ENCODE measurements at regions not wholly inside any gene's neighbourhood (a gene's known extent, or its start where the extent isn't known, plus 50 kb on each side); places are given as distances from the start of the nearest gene placed in this dataset.

DNA sequence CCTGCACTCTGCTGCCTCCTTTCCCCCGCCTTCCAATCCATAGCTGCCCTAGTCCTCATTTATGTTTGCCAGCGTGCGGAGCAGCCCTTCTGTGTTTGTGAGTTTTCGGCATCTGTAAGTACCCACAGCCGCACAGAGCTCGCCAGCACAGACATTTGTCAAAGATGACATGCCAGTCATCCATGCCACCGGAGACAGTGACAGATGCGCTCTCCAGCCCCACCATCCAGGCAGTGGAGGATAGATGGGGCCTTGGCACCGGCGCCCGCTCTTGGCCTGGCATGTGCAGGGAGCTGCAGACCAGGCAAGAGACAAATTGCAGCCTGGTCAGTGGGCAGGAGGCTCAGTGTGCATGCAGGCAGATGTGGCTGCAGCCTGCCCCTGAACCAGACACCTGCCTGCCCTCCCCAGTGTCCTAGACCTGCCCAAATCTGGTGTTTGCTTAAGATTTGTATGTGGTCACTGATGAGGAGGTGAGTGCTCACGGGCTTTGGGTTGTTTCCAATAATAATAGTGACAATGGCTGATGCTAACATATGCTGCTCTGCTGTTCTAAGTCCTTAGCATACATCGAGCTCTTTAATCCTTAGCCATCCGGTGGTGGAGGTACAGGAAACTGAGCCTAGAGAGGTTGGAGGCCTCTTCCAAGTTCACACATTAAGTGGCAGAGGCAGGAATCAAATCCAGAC, 78.1 kb downstream of the UNC5CL start:
- TF ChIP-seq POLR2AphosphoS5 (IDR thresholded peaks at IDR 0.05; ENCODE audit: low read depth, low read length) (no peak), FOXP2 (optimal IDR thresholded peaks at IDR 0.05; ENCODE audit: borderline replicate concordance, extremely low read depth, extremely low read length, insufficient read depth) (no peak), TAF1 (IDR thresholded peaks at IDR 0.05; ENCODE audit: borderline replicate concordance, insufficient read depth, low read length) (no peak), SIN3A (IDR thresholded peaks at IDR 0.05; ENCODE audit: borderline replicate concordance, insufficient read depth, low read length) (no peak)
- TF ChIP-seq, protein P1, sequence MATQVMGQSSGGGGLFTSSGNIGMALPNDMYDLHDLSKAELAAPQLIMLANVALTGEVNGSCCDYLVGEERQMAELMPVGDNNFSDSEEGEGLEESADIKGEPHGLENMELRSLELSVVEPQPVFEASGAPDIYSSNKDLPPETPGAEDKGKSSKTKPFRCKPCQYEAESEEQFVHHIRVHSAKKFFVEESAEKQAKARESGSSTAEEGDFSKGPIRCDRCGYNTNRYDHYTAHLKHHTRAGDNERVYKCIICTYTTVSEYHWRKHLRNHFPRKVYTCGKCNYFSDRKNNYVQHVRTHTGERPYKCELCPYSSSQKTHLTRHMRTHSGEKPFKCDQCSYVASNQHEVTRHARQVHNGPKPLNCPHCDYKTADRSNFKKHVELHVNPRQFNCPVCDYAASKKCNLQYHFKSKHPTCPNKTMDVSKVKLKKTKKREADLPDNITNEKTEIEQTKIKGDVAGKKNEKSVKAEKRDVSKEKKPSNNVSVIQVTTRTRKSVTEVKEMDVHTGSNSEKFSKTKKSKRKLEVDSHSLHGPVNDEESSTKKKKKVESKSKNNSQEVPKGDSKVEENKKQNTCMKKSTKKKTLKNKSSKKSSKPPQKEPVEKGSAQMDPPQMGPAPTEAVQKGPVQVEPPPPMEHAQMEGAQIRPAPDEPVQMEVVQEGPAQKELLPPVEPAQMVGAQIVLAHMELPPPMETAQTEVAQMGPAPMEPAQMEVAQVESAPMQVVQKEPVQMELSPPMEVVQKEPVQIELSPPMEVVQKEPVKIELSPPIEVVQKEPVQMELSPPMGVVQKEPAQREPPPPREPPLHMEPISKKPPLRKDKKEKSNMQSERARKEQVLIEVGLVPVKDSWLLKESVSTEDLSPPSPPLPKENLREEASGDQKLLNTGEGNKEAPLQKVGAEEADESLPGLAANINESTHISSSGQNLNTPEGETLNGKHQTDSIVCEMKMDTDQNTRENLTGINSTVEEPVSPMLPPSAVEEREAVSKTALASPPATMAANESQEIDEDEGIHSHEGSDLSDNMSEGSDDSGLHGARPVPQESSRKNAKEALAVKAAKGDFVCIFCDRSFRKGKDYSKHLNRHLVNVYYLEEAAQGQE (IDR thresholded peaks at IDR 0.05; ENCODE audit: insufficient read depth in 1 of 2, low read depth in 2 of 2, low read length in 2 of 2), result no peak

DNA sequence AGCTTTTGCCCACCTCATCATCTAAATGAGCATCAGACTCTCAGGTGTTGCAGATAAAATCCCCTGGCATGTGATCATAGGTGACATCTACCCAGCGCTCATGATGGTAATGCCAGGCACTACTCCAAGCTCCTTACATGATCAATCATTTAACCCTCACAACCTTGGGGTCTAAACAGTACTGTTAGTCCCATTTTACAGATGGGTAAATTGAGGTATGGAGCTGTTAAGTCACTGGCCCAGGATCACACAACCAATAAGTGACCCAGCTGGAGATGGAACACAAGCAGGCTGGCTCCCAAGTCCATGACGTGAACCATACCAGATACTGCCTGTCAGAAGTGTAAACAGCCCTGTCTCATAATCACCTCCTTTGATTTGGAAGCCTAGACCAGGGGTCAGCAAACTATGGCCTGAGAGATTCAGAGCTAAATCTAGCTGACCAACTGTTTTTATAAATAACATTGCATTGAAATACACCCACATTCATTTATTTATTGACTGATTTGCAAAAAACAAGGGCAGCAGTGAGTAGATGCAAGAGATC, 79.2 kb downstream of the UNC5CL start:
- no peak for TF ChIP-seq POLR2AphosphoS5 (IDR thresholded peaks at IDR 0.05; ENCODE audit: low read depth, low read length)
- TF ChIP-seq, protein P1 (IDR thresholded peaks at IDR 0.05; ENCODE audit: insufficient read depth in 1 of 2, low read depth in 2 of 2, low read length in 2 of 2), result no peak
- no peak for TF ChIP-seq FOXP2 (optimal IDR thresholded peaks at IDR 0.05; ENCODE audit: borderline replicate concordance, extremely low read depth, extremely low read length, insufficient read depth)
- no peak for TF ChIP-seq SIN3A (IDR thresholded peaks at IDR 0.05; ENCODE audit: borderline replicate concordance, insufficient read depth, low read length)
- TF ChIP-seq TAF1 (IDR thresholded peaks at IDR 0.05; ENCODE audit: borderline replicate concordance, insufficient read depth, low read length), result no peak

DNA sequence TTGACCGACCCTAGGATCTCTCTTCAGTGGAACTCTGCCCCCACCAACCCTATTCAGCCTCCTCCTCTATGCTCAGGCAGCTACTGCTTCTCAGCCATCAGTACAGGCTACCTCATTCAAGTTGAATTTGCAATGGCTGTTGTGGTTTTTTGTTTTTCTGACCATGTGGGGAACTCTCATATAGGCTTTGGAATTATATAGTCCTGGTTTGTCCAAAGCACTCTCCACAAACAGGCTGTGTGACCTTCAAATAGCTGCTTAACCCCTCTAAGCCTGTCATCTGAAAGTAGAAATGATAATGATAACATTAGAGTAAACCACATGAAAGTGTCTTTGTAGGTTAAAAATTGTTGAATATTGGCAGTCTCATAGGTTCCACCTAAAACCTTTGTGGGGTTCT, 80.3 kb downstream of the UNC5CL start:
- no peak for TF ChIP-seq TAF1 (IDR thresholded peaks at IDR 0.05; ENCODE audit: borderline replicate concordance, insufficient read depth, low read length)
- TF ChIP-seq SIN3A (IDR thresholded peaks at IDR 0.05; ENCODE audit: borderline replicate concordance, insufficient read depth, low read length), result no peak
- TF ChIP-seq FOXP2 (optimal IDR thresholded peaks at IDR 0.05; ENCODE audit: borderline replicate concordance, extremely low read depth, extremely low read length, insufficient read depth), result no peak
- no peak for TF ChIP-seq POLR2AphosphoS5 (IDR thresholded peaks at IDR 0.05; ENCODE audit: low read depth, low read length)
- TF ChIP-seq, protein P1 (IDR thresholded peaks at IDR 0.05; ENCODE audit: insufficient read depth in 1 of 2, low read depth in 2 of 2, low read length in 2 of 2), result no peak

DNA sequence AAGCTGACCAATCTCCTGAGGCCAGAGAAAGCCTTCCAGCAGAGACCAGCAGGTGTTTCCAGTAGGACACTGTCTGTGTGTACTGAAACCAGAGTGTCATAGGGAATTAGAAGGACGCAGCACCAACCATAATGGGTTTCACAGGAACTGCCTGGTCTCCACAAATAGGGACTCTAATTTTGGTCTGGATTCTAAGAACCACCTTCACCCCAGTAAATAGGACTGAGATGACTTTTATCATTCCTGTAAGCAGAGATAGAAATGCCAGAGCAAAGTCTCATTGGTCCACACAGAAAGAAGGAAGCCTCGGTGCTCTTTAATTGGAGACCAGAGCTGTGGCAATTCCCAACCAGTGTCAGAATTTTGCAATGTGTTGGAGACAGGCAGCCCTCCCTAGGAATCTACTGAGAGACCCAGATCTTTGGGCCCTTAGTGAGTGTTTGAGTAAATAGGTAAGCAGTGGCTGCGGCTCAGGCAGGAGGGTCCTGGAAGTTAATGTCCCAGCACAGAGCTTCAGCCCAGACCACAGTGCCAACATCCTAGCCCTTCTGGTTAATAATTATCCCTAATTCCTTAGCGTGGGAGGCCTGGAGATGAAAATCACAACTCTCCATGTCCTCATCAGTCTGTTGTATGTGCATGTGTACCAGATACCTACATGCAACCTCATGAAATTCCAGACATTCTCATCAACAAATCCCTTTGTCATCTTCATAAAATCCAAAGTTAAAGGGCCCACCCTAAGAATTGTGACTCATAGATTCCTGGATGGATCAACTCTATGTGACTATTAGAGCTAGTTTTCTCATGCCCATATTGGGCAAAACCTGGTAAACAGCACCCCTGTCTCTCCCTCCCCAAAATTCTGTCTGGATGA, 81.2 kb downstream of the UNC5CL start:
- TF ChIP-seq TAF1 (IDR thresholded peaks at IDR 0.05; ENCODE audit: borderline replicate concordance, insufficient read depth, low read length) (no peak), FOXP2 (optimal IDR thresholded peaks at IDR 0.05; ENCODE audit: borderline replicate concordance, extremely low read depth, extremely low read length, insufficient read depth) (no peak), SIN3A (IDR thresholded peaks at IDR 0.05; ENCODE audit: borderline replicate concordance, insufficient read depth, low read length) (no peak)
- TF ChIP-seq, protein P1 (IDR thresholded peaks at IDR 0.05; ENCODE audit: insufficient read depth in 1 of 2, low read depth in 2 of 2, low read length in 2 of 2), result no peak

All from PFSK-1 (cell line).